MM.1S (cell line): ENCODE measurements at regions not wholly inside any gene's neighbourhood (a gene's known extent, or its start where the extent isn't known, plus 50 kb on each side); places are given as distances from the start of the nearest gene placed in this dataset.

Experiments used
- EZH2 ChIP-seq: fragments of 300-600 bp; sonication (generic); optimal IDR thresholded peaks from 2 replicates; pipeline ENCODE3; 2017; ENCODE audit warnings: low read depth, mild to moderate bottlenecking, antibody characterized with exemption, low read length, mixed read lengths
- EZH2phosphoT487 ChIP-seq: fragments of 300-600 bp; sonication (generic); IDR thresholded peaks from 2 replicates; pipeline ENCODE4 v1.6.1; 2018; ENCODE audit warnings: antibody characterized with exemption, low read length
- TF ChIP-seq, protein P1 (sequence below): fragments of 300-600 bp; sonication (generic); IDR thresholded peaks from 2 replicates; pipeline ENCODE4 v1.5.1; 2016; ENCODE audit warnings: antibody characterized with exemption, low read length, mixed read lengths

DNA sequence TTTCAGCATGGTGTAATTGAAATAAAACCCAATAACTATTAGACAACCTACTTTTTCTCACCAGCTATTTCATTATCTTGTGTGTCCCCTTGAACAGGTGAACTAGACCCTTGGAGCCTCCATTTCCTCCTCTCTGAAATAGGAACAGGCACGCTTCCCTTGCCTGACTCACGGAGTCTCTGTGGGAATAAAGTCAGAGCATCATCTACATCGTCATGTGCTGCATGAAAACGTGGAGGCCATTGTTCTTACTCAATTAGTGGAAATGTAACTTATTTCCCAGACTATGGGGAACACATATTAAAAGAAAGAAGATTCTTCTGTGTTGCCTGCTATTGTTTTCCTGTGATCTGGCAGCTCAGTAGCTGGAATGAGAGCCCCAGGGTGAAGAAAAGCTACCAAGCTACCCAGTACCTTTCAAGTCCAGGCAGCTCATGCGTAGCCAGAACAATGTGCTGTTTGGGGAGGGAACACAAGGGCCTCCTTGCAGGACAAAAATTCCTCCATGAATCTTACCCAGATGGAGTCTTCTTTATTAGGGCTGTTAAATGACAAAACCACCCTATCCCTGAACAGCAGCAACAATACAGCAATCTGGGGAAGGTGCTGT, 59.8 kb downstream of the SOX11 start:
- TF ChIP-seq EZH2phosphoT487 (no peak), EZH2 (no peak)
- TF ChIP-seq, protein P1, sequence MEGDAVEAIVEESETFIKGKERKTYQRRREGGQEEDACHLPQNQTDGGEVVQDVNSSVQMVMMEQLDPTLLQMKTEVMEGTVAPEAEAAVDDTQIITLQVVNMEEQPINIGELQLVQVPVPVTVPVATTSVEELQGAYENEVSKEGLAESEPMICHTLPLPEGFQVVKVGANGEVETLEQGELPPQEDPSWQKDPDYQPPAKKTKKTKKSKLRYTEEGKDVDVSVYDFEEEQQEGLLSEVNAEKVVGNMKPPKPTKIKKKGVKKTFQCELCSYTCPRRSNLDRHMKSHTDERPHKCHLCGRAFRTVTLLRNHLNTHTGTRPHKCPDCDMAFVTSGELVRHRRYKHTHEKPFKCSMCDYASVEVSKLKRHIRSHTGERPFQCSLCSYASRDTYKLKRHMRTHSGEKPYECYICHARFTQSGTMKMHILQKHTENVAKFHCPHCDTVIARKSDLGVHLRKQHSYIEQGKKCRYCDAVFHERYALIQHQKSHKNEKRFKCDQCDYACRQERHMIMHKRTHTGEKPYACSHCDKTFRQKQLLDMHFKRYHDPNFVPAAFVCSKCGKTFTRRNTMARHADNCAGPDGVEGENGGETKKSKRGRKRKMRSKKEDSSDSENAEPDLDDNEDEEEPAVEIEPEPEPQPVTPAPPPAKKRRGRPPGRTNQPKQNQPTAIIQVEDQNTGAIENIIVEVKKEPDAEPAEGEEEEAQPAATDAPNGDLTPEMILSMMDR: no peak
